GM20431 (cell line): ENCODE measurements at regions not wholly inside any gene's neighbourhood (a gene's known extent, or its start where the extent isn't known, plus 50 kb on each side); places are given as distances from the start of the nearest gene placed in this dataset.

Experiments
- in situ Hi-C: fragments of 300-500 bp; cut with MseI, MboI; formaldehyde crosslinking; loops from one replicate; pipeline ENCODE4 v1.15.0; 2020; ENCODE audit warnings: low sequenced_read_pairs; ENCODE audit not compliant: unreplicated experiment

DNA sequence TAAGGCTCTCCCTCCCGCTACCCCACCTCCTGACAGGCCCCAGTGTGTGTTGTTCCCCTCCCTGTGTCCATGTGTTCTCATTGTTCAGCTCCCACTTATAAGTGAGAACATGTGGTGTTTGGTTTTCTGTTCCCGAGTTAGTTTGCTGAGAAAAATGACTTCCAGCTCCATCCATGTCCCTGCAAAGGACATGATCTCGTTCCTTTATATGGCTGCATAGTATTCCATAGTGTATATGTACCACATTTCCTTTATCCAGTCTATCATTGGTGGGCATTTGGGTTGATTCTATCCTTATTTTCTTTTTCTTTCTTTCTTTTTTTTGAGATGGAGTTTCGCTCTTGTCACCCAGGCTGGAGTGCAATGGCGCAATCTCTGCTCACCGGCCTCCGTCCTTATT, 57.8 kb upstream of the RASSF3 start:
- in situ Hi-C loops, result loop anchor here (10.0 kb wide), 2 partner anchors 52 to 142 kb away; no protein-coding TSS in a partner anchor

DNA sequence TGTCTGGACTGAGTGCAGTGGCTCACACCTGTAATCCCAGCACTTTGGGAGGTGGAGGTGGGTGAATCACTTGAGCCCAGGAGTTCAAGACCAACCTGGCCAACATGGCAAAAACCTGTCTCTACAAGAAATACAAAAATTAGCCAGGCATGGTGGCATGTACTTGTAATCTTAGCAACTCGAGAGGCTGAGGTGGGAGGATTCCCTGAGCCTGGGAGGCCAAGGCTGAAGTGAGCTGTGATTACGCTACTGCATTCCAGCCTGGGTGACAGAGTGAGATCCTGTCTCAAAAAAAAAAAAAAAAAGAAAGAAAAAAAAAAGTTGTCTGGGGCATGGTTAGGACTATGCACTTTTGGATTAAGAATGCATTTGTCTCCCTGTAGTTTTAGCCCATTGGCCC, 56.6 kb upstream of the RASSF3 start:
- in situ Hi-C loops, result loop anchor here (10.0 kb wide), 2 partner anchors 51 to 141 kb away; no protein-coding TSS in a partner anchor

DNA sequence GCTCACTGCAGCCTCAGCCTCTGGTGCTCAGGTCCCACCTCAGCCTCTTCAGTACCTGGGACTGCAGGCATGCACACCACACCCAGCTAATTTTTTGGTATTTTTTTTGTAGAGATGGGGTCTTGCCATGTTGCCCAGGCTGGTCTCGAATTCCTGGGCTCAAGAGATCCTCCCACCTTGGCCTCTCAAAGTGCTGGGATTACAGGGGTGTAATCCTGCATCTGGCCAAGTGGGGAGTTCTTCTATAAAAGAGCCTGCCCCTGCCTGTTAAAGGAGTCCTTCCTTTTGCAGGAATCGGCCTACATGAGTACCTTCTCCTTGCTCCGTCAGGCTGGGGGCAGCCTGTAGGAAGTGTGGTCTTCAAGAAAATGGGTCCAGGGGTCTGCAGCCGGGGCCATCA, 54.1 kb upstream of the RASSF3 start:
- in situ Hi-C loops, result loop anchor here (10.0 kb wide), 2 partner anchors 49 to 139 kb away; no protein-coding TSS in a partner anchor

DNA sequence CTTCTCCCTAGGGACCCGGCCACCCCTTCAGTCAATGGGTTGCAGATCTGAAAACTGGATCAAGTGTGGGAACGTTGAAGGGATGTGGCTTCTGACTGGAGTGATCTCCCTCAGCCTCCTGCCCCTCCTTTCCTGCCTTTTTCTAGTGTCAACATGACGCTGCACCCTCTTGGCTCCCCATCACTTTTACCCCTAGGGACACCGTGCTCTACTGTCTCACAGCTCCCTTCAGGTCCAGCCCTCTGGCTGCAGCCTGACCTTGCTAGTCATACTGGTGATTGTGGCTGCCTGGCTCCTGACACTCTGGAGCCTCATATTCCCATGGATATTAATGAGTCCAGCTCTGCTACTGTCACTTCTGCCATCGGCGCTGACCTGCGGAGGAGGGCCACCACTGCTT, 51.5 kb upstream of the RASSF3 start:
- in situ Hi-C loops, result loop anchor here (10.0 kb wide), 2 partner anchors 46 to 136 kb away; no protein-coding TSS in a partner anchor

DNA sequence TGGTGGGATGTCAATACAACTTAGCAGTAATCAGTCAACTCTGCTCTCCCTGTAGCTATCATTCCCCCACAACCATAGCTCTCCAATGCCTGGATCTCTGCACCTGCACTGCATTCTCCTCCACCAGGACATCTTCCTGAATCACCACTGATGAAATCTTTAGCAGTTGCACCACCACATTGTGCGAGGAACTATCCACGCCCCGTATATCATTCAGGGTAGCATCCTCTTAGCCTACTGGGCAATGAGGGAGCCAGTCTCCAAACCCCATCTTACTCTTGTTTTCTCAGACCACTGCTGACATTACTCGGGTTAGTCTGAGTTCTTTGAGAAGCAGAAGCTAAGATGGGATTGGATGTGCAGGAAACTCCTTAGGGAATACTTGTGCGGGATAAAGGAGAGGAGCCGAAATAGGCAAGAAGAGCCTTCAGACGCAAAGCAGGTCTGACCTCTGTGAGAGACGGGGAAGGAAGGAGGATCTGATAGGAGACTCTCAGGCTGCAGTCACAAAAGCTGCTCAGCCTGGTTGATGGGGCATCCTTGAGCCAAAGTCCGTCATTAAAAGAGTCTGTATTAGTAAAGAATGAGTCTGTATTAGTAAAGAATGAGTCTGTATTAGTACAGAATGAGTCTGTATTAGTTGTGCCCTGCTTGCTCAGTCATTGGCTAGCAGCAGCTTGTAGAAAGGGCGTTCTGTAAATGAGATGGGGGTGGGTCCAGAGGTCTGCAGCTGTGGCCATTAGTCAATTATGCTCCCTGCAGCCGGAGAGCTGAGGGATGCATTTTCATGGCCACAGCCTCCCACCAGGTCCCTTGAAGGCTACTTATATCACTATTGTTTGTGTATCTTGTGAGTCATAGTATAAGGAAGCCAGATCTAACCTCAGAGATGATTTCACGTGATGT, 49.6 kb upstream of the RASSF3 start:
- in situ Hi-C loops, result no loop called here
